Left renal cortex interstitium (tissue), 4 donors: ENCODE measurements at regions not wholly inside any gene's neighbourhood (a gene's known extent, or its start where the extent isn't known, plus 50 kb on each side); places are given as distances from the start of the nearest gene placed in this dataset.
"Not testable (repeated sequence)": the region's sequence is repeated elsewhere in the genome, so short reads cannot be mapped to it uniquely, and the experiment has no call there.

Source experiments
- DNase-seq, 4 donors: peaks; one replicate each; pipeline ENCODE4 v3.0.0-alpha.2; 2013; ENCODE audit warnings: low read depth in 4 of 4, low spot score in 2 of 4, missing footprints in 1 of 4

GRCh38 chr21:14009238-14009981 lies 201.3 kb downstream of the LIPI start:
- DNase-seq, result not testable (repeated sequence)

- DNase-seq, result not testable (repeated sequence)
Observed at GRCh38 chr21:14008436-14008835, 202.3 kb downstream of the LIPI start.

- not testable (repeated sequence) for DNase-seq
Observed at GRCh38 chr21:14008006-14008405, 202.7 kb downstream of the LIPI start.

GRCh38 chr21:14006144-14006543 lies 204.6 kb downstream of the LIPI start:
- DNase-seq, result not testable (repeated sequence)

GRCh38 chr21:13986996-13987958 lies 223.5 kb downstream of the LIPI start:
- not testable (repeated sequence) for DNase-seq

- not testable (repeated sequence) for DNase-seq
Observed at GRCh38 chr21:13985865-13986863, 224.6 kb downstream of the LIPI start.

- DNase-seq, result not testable (repeated sequence)
Observed at GRCh38 chr21:13985137-13985864, 225.5 kb downstream of the LIPI start.

- not testable (repeated sequence) for DNase-seq
Observed at GRCh38 chr21:13984728-13985127, 226.0 kb downstream of the LIPI start.

GRCh38 chr21:13981176-13982087 lies 229.3 kb downstream of the LIPI start:
- not testable (repeated sequence) for DNase-seq

GRCh38 chr21:13980115-13980662 lies 230.6 kb downstream of the LIPI start:
- peak in 1 of 4 donors; percentile 3 for DNase-seq

- DNase-seq, result not testable (repeated sequence)
Observed at GRCh38 chr21:13979608-13980007, 231.1 kb downstream of the LIPI start.

- not testable (repeated sequence) for DNase-seq
Observed at GRCh38 chr21:13974582-13974981, 236.2 kb downstream of the LIPI start.

- DNase-seq, result not testable (repeated sequence)
Observed at GRCh38 chr21:13969853-13970252, 240.9 kb downstream of the LIPI start.

- DNase-seq, result not testable (repeated sequence)
Observed at GRCh38 chr21:13969002-13969401, 241.8 kb downstream of the LIPI start.

- not testable (repeated sequence) for DNase-seq
Observed at GRCh38 chr21:13963259-13963658, 247.5 kb downstream of the LIPI start.

- no peak for DNase-seq
Observed at GRCh38 chr21:13937236-13937635, 273.5 kb downstream of the LIPI start.

GRCh38 chr21:13936033-13936937 lies 274.5 kb downstream of the LIPI start:
- DNase-seq, result not testable (repeated sequence)
